HUES64 (cell line): ENCODE measurements at regions not wholly inside any gene's neighbourhood (a gene's known extent, or its start where the extent isn't known, plus 50 kb on each side); places are given as distances from the start of the nearest gene placed in this dataset.
"Not testable (repeated sequence)": the region's sequence is repeated elsewhere in the genome, so short reads cannot be mapped to it uniquely, and the experiment has no call there.

Experiments
- H3K27ac ChIP-seq: 2 replicates; pipeline ENCODE4 v1.7.0; 2013; ENCODE audit warnings: low read depth, low read length, inconsistent platforms
- H3K27me3 ChIP-seq: 2 replicates; pipeline ENCODE4 v1.6.1; 2013; ENCODE audit warnings: mild to moderate bottlenecking, low read length; ENCODE audit not compliant: insufficient read depth
- H3K36me3 ChIP-seq: 2 replicates; pipeline ENCODE4 v1.6.1; 2013; ENCODE audit warnings: mild to moderate bottlenecking, low read length; ENCODE audit not compliant: insufficient read depth
- H3K4me1 ChIP-seq: 2 replicates; pipeline ENCODE4 v1.6.1; 2013; ENCODE audit warnings: mild to moderate bottlenecking, low read length, moderate library complexity; ENCODE audit not compliant: insufficient read depth
- H3K4me3 ChIP-seq: 2 replicates; pipeline ENCODE4 v1.5.1; 2013; ENCODE audit warnings: mild to moderate bottlenecking, low read length, moderate library complexity
- H3K9ac ChIP-seq: 2 replicates; pipeline ENCODE4 v1.6.1; 2013; ENCODE audit warnings: mild to moderate bottlenecking, low read depth, low read length
- H3K9me3 ChIP-seq: 2 replicates; pipeline ENCODE4 v1.6.1; 2013; ENCODE audit warnings: low read depth, low read length; ENCODE audit not compliant: insufficient read depth
- WGBS: fragments of 150-250, 120-280 bp; methylation state at CpG from one replicate; pipeline ENCODE4 v1.1.7; 2013; ENCODE audit warnings: missing lambda C conversion rate; 5-methylcytosine and 5-hydroxymethylcytosine counted together

GRCh38 chr12:129994634-129995033, 90.8 kb upstream of the TMEM132D start:
- no peak overlapping the region for H3K4me3 ChIP-seq
- peaks cover 8% of the 10 kb centered on the region; the same call in 1 of the 2 replicates for H3K27me3 ChIP-seq
- no peak overlapping the region for H3K27ac ChIP-seq
- H3K9me3 ChIP-seq = 0 out of 2 replicates have a peak, but pooled peaks cover 4% of the 10 kb centered on the region
- 94% methylated on average over 8 of the region's 8 CpGs for WGBS
- peaks cover 23% of the 10 kb centered on the region for H3K4me1 ChIP-seq
- H3K9ac ChIP-seq = no peak overlapping the region
- no peaks in the 10 kb centered on the region for H3K36me3 ChIP-seq

- Histone ChIP-seq H3K9ac (peak overlapping the region; percentile 39), H3K36me3 (no peaks in the 10 kb centered on the region), H3K27ac (peak overlapping the region; percentile 89; the same call in 1 of the 2 replicates), H3K4me1 (peaks cover 23% of the 10 kb centered on the region), H3K4me3 (peak overlapping the region; percentile 39), H3K27me3 (peaks cover 8% of the 10 kb centered on the region; the same call in 1 of the 2 replicates), H3K9me3 (0 out of 2 replicates have a peak, but pooled peaks cover 4% of the 10 kb centered on the region)
- 46% methylated on average over 2 of the region's 5 CpGs for WGBS
Measured at GRCh38 chr12:129997239-129997638, 93.4 kb upstream of the TMEM132D start.

DNA sequence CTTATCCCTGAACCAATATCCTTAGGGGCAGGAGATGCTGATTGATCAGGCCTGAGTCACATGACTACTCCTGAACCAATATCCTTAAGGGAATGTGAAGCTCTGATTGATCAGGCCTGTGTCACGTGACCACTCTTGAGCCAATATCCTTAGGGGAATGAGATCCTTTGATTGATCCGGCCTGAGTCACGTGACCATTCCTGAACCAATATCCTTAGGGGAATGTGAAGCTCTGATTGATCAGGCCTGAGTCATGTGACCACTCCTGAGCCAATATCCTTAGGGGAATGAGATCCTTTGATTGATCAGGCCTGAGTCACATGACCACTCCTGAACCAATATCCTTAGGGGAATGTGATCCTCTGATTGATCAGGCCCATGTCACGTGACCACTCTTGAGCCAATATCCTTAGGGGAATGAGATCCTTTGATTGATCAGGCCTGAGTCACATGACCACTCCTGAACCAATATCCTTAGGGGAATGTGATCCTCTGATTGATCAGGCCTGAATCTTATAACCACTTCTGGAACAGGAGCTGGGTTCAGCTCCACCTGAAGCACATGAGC, 100.6 kb upstream of the TMEM132D start:
- not testable (repeated sequence) for H3K36me3 ChIP-seq, H3K27me3 ChIP-seq, H3K4me1 ChIP-seq, H3K9ac ChIP-seq, H3K9me3 ChIP-seq, H3K27ac ChIP-seq, H3K4me3 ChIP-seq
- 95% methylated on average over 4 of the region's 4 CpGs for WGBS

DNA sequence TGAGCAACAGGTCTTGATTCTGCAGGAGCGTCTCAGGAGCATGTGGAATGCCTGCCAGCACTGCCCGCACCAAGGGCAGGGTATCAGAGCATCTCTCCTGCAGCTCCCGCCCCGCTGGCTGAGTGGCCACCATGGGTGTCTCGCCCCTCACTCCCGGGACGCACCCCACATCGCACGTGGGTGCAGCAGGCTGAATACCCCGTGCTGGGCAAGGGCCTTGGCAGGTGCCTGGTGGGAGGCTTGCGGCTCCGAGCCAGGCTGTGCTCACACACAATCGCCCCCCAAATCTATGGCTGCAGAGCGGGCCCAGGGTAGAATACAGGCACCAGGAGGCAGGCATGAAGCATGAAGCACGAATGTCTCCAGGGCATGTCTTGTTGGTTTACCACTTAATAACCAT, 103.9 kb upstream of the TMEM132D start:
- 91% methylated on average over 15 of the region's 15 CpGs for WGBS
- Histone ChIP-seq H3K9ac (no peak overlapping the region), H3K36me3 (no peaks in the 10 kb centered on the region), H3K27me3 (peaks cover 9% of the 10 kb centered on the region), H3K4me1 (peaks cover 3% of the 10 kb centered on the region; the same call in 1 of the 2 replicates), H3K4me3 (no peak overlapping the region), H3K27ac (no peak overlapping the region), H3K9me3 (no peaks in the 10 kb centered on the region; the same call in 1 of the 2 replicates)

DNA sequence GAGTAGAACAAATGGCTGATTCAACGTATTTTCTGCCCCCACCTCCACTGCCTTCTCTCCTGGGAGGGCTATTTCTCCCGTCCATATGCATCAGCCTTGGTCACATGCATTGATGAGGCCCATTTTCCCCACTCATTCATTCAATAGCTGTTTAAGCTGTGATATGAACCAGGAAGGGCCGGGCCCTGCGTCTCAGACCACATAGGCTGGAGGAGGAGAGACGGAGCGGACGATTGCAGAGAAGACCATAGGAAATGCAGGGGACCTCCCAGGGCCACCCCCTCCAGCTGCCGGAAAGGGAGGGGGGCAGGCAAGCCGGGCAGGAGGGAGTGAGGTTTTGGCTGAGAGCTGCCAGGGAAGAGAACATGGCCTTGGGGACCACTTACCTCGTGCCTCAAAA, 104.4 kb upstream of the TMEM132D start:
- H3K9ac ChIP-seq = no peak overlapping the region
- no peaks in the 10 kb centered on the region; the same call in 1 of the 2 replicates for H3K9me3 ChIP-seq
- no peak overlapping the region for H3K4me3 ChIP-seq
- no peaks in the 10 kb centered on the region for H3K36me3 ChIP-seq
- peaks cover 3% of the 10 kb centered on the region; the same call in 1 of the 2 replicates for H3K4me1 ChIP-seq
- 83% methylated on average over 10 of the region's 10 CpGs for WGBS
- H3K27ac ChIP-seq = no peak overlapping the region
- peaks cover 12% of the 10 kb centered on the region for H3K27me3 ChIP-seq

DNA sequence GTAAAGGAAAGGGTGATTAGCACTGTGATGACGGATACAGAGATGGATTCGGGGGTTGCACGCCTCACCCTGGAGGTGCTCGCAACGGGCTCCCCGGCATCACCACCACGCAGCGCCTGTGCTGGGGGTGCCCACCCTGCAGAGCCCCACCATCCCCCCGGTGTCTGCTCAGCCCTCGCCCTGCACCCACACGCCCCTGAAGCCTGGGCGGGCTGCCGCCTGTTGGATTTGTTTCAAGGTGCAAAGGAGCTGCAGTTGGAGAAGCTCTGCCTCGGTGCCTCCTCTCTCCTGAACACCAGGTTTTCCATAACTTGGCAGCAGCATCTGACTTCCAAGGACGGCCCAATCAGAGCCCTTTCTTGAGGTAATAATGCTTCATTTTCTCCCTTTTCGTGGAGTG, 106.1 kb upstream of the TMEM132D start:
- 90% methylated on average over 16 of the region's 16 CpGs for WGBS
- no peaks in the 10 kb centered on the region for H3K36me3 ChIP-seq
- H3K9me3 ChIP-seq = no peaks in the 10 kb centered on the region
- no peak overlapping the region for H3K27ac ChIP-seq
- H3K4me3 ChIP-seq = no peak overlapping the region
- no peak overlapping the region for H3K9ac ChIP-seq
- H3K27me3 ChIP-seq = peaks cover 22% of the 10 kb centered on the region
- peaks cover 3% of the 10 kb centered on the region; the same call in 1 of the 2 replicates for H3K4me1 ChIP-seq

DNA sequence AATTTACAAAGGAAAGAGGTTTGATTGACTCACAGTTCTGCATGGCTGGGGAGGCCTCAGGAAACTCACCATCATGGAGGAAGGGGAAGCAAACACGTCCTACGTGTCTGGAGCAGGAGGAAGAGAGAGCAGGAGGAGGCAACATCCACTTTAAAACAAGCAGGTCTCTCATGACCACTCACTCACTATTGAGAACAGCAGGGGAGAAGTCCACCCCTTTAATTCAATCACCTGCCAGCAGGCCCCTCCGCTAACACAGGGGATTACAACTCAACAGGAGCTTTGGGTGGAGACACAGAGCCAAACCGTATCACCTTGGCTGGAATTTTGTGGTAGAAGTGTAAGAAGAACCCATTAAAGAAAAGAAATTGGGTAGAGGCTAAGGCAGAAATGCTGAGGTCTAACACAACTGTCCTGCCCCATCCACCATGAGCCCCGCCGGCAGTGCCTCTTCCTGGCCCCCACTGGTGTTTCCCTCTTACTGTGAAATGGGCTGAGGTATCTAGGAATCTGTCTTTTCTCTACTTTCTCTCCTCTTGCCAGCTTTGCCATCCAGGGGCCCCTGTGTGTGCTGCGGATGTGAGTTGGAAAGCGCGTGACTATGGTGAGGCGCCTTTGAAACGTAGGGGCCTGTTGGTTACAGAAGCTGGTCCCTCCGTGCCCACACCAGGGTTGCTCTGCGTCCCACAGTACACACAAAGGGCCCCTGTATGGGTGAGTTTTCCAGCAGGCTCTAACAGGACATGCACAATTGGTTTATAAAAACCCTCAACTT, 108.0 kb upstream of the TMEM132D start:
- Histone ChIP-seq H3K27me3 (peaks cover 26% of the 10 kb centered on the region), H3K27ac (no peak overlapping the region), H3K4me3 (no peak overlapping the region), H3K9ac (no peak overlapping the region), H3K4me1 (peaks cover 3% of the 10 kb centered on the region; the same call in 1 of the 2 replicates), H3K36me3 (no peaks in the 10 kb centered on the region), H3K9me3 (no peaks in the 10 kb centered on the region)
- WGBS = 85% methylated on average over 11 of the region's 13 CpGs

- WGBS = 21% methylated on average over 36 of the region's 36 CpGs
- H3K4me3 ChIP-seq = peak overlapping the region; percentile 15; the same call in 1 of the 2 replicates
Measured at GRCh38 chr12:130013771-130014484, 110.1 kb upstream of the TMEM132D start.

DNA sequence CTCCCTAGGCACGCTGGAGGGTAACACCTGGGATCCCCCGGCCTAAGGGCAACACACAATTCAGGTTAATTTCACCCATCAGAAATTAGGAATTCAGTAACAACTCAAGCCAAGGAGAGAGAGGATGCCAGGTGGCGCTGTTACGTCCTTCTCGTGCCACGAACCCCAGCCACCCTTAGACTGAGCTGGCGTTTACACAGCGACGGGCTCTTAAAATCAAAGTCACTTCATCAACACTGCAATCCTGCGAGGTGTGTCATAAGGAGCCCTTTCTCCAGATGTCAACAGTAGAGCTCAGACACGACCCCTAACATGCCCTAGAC, 110.6 kb upstream of the TMEM132D start:
- Histone ChIP-seq H3K4me3 (peak overlapping the region; percentile 15; the same call in 1 of the 2 replicates), H3K9me3 (no peaks in the 10 kb centered on the region), H3K9ac (no peak overlapping the region), H3K36me3 (no peaks in the 10 kb centered on the region), H3K27ac (no peak overlapping the region), H3K4me1 (peaks cover 8% of the 10 kb centered on the region), H3K27me3 (peaks cover 42% of the 10 kb centered on the region)
- 14% methylated on average over 11 of the region's 11 CpGs for WGBS

More at GRCh38 chr12:130013771-130014484, 110.1 kb upstream of the TMEM132D start:
- H3K27ac ChIP-seq = no peak overlapping the region
- H3K27me3 ChIP-seq = peaks cover 42% of the 10 kb centered on the region
- H3K36me3 ChIP-seq = no peaks in the 10 kb centered on the region
- no peaks in the 10 kb centered on the region for H3K9me3 ChIP-seq
- H3K4me1 ChIP-seq = peaks cover 8% of the 10 kb centered on the region
- H3K9ac ChIP-seq = no peak overlapping the region

DNA sequence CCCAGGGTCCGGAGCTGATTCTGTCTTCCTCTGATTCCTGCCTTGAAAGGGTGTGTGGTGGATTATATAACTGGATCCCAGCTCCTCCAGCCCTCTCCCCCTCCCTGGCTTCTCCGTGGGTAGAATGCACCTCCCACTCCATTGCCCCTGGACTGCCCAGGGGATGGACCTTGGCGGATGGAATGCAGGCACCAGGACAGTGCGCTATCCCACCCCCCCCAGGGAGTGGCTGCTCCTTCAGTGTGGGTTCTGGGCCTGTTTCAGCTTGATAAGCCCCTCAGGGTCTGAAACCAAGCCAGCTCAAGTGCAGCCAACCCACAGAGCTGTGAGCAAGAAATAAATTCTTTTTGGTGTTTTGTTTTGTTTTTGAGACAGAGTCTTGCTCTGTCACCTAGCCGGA, 112.4 kb upstream of the TMEM132D start:
- no peak overlapping the region for H3K4me3 ChIP-seq
- WGBS = 91% methylated on average over 4 of the region's 5 CpGs
- H3K27me3 ChIP-seq = peaks cover 42% of the 10 kb centered on the region
- no peaks in the 10 kb centered on the region for H3K36me3 ChIP-seq
- no peaks in the 10 kb centered on the region for H3K9me3 ChIP-seq
- H3K27ac ChIP-seq = no peak overlapping the region
- H3K4me1 ChIP-seq = peaks cover 8% of the 10 kb centered on the region
- no peak overlapping the region for H3K9ac ChIP-seq

GRCh38 chr12:130016986-130017385, 113.2 kb upstream of the TMEM132D start:
- Histone ChIP-seq H3K27me3 (peaks cover 40% of the 10 kb centered on the region), H3K4me3 (no peak overlapping the region), H3K36me3 (no peaks in the 10 kb centered on the region), H3K27ac (no peak overlapping the region), H3K9me3 (no peaks in the 10 kb centered on the region), H3K4me1 (peaks cover 6% of the 10 kb centered on the region), H3K9ac (no peak overlapping the region)
- 95% methylated on average over 17 of the region's 17 CpGs for WGBS
